Skin of body (tissue), 1 donor: ENCODE measurements at regions not wholly inside any gene's neighbourhood (a gene's known extent, or its start where the extent isn't known, plus 50 kb on each side); places are given as distances from the start of the nearest gene placed in this dataset.
"Not testable (repeated sequence)": the region's sequence is repeated elsewhere in the genome, so short reads cannot be mapped to it uniquely, and the experiment has no call there.

ENCODE experiments used
- DNase-seq: peaks from one replicate; lab custom pipeline; 2025; lab: John Stamatoyannopoulos, UW

- no peak for DNase-seq
Observed at GRCh38 chr6:78500299-78501089, 366.9 kb upstream of the IRAK1BP1 start.

DNA sequence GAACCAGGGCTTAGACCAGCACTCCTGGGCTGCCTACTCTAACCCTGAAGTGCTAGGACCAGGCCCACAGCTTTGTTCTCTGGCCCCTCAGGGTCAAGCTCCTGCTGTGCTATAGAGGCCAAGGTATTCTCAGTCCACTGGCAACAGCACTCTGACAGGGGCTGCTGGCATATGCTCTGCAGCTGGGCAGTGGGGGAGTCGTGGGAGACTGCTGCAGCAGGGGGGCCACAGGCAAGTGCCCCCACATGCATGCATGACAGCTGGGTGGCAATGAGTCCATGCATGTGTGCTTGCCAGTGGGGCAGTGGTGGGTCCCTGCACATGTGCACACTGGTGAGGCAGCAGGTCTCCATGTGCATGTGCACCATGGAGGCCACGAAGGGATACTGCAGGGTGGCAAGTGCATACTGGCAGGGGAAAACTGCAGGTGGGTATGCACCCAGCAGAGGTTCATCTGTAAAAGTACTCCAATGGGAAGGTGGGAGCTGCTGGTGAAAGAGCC lies 364.9 kb upstream of the IRAK1BP1 start:
- DNase-seq = no peak

- DNase-seq = no peak
Observed at GRCh38 chr6:78505178-78505577, 362.2 kb upstream of the IRAK1BP1 start.

DNA sequence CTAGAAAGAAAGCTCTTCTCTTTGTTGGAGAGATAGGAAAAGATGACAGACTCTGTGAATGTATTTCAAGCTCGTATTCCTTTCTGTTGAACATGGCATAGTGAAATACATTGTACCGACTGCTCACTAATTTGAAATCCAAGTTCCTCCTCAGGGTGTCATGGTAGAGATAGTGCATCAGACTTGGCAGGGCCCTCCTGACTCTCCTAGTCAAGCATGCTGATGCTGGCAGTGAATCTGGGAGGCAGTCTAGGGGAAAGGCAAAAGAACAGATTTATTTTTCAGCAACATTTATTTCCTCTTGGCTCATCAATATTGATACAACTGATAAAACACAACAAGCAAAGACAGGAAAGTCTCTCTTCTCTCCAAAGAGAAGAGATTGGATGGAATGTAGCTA lies 356.3 kb upstream of the IRAK1BP1 start:
- no peak for DNase-seq

DNA sequence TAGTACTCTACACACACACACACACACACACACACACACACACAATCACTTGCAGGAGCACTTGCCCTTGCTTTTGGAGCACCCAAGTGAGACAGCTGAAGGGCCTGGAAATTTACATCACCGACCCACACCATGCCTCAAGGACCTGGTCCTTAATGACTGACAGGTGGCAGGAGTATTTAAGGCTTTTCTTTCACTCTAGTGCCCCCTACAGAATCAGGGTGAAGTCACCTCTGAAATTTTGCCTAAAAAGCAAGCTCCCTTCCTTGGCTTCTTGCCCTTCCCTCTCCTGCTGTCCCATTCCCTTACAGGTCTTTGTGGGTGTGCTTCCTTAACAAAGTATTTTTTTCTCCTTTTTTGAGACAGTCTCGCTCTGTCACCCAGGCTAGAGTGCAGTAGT lies 353.5 kb upstream of the IRAK1BP1 start:
- DNase-seq = no peak

DNA sequence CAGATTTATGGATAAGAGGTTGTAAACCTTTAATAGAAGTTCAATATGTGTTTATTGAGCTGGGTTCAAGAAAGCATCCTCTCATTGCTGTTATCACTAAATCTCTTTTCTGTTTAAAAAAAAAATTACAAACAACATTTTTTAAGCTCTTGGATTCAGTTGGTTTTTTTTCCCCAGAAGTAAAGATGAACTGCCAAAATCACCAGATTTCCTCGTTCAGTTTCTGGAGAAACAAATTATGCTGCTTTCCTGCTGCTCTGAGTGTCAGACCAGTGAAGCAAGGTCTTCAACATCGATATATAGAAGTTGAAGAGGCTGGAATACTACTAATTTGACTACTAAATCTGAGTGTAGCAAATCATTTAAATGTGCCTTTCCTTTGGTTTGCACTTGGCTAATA lies 352.1 kb upstream of the IRAK1BP1 start:
- DNase-seq = no peak

GRCh38 chr6:78517399-78517798 lies 350.0 kb upstream of the IRAK1BP1 start:
- DNase-seq = no peak

DNA sequence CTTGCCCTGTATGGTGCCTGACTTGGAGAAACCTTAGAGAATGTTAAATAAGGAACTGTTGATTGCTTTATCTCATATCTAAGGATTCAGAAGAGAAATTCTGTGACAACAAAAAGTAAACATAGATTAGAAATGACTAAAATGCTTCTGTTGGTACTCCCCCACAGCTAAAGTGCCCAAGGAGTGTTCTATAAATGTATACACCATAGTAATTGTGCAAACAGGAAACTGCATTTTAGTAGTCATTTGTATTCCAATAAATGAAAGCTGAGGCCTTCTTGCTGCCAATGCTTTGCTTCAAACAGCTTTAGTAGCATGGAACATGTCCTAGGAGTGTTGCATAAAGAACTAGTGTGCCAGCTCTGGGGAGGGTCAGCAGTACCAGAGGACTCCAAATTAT lies 343.7 kb upstream of the IRAK1BP1 start:
- DNase-seq = no peak

- DNase-seq = no peak
Observed at GRCh38 chr6:78525976-78526375, 341.4 kb upstream of the IRAK1BP1 start.

- DNase-seq = no peak
Observed at GRCh38 chr6:78526432-78526831, 340.9 kb upstream of the IRAK1BP1 start.

DNA sequence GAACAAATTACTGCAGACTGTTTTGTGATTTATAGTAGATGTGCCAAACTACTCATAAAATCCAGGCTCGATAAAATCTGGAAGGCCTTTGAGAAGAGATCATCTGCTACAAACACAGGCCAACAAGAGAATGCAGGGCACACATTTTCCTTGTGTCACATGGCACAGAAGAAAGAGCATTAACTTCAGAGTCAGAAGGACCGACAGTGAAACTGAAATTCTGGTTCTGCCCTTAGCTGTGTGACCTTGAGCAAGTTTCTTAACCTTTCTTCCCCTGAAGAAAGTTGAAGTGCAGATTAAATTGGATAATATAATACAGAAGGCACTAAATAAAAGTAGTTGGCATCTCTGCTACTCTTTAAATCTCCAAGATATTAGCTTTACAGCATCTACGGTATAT lies 338.4 kb upstream of the IRAK1BP1 start:
- no peak for DNase-seq

GRCh38 chr6:78530208-78530607 lies 337.1 kb upstream of the IRAK1BP1 start:
- no peak for DNase-seq

GRCh38 chr6:78533426-78533825 lies 333.9 kb upstream of the IRAK1BP1 start:
- no peak for DNase-seq

DNA sequence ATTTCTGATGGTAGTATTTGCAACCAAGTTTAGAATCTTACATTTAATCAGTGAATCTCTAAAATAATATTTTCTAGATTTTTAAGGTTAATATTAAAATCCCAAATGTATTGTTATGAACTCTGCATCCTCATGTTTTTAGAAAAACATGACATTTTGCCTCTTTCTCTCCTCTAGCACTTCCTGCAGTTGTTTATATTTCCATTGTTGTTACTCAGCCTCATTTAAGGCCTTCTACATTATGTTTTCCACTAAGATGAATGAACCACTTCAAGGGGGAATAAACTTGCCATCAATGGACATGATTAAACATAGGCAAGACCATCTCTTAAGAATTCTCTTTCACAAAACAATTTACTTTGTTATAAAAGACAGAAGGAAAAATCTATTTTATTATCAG lies 333.5 kb upstream of the IRAK1BP1 start:
- DNase-seq = no peak

DNA sequence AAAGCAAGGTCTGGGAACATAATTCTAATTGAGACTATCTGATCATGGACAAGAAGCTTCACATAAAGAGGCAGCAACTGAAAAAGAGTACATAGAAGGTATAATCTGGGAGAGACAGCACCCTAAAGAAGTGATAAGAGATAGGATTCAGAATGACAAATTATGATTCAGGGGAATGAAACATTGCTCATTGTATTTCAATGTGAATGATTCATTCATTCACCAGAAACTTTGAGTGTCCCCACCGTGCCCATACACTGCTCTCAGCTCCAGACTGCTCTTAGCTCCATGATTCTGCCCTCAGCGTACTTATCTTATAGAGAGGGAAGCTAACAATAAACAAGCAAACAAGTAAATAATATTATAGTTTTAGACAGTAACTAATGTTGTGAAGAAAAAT lies 329.3 kb upstream of the IRAK1BP1 start:
- no peak for DNase-seq

- not testable (repeated sequence) for DNase-seq
Observed at GRCh38 chr6:78547636-78548035, 319.7 kb upstream of the IRAK1BP1 start.

DNA sequence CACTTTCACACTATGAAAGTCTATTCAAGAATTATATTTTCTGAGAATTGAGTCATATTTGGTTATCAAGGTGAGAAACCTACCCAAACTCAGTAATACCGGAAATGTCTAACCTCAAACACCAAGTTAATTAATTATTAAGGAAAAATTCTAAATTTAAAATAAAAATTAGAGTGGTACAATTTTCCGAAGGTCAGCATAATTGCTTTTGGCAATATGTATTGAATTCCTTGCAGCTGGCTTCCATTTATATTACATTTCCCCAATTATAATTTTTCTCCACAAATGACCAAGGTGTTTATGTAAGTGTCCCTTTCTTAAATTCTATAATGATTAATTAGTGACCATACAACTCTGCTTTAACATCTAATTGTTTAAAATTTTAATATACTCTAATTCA lies 316.0 kb upstream of the IRAK1BP1 start:
- no peak for DNase-seq

DNA sequence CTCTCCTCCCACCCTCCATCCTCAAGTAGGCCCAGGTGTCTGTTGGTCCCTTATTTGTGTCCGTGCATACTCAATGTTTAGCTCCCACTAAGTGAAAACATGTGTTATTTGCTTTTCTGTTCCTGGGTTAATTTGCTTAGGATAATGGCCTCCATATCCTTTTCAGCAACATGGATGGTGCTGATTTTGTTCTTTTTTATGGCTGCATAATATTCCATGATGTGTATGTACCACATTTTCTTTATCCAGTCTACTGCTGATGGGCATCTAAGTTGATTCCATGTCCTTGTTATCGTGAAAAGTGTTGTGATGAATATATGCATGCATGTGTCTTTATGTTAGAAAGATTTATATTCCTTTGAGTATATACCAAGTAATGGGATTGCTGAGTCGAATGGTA lies 314.9 kb upstream of the IRAK1BP1 start:
- DNase-seq = no peak

DNA sequence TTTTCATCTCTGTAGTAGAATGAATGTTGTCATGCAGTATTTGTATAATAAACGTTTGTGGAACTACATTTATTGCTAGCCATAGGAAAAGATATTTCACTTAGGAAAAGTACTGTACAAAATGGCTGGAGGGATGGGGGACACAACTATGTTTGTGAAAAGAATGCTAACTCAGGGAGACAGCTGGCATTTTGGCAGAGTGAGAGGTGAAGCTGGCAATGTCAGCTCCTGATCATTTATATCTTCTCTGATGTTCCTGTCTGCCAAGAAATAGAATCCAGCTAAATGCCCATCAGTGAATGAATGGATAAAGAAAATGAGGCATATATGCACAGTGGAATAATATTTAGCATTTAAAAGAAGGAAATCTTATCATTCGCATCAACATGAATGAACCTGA lies 313.0 kb upstream of the IRAK1BP1 start:
- DNase-seq = no peak

DNA sequence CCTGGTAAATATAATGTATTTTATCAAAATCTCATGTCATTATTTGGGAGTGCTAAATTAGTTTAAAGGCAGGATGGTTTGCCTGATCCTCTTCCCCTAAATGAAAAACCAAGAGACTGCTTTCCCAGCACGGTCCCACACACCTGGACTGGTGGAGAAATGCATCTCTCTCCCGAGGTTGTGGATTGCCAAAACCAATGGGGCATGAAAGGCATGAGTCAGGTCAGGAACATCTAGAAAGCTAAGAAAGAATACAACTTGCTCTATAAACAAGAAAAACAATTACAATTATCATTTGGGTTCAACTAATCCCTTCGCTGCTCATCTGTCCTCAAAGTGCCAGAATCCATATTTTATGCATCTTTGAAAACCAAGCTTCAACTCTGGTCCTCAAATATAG lies 308.3 kb upstream of the IRAK1BP1 start:
- no peak for DNase-seq

GRCh38 chr6:78561015-78561414 lies 306.3 kb upstream of the IRAK1BP1 start:
- no peak for DNase-seq

DNA sequence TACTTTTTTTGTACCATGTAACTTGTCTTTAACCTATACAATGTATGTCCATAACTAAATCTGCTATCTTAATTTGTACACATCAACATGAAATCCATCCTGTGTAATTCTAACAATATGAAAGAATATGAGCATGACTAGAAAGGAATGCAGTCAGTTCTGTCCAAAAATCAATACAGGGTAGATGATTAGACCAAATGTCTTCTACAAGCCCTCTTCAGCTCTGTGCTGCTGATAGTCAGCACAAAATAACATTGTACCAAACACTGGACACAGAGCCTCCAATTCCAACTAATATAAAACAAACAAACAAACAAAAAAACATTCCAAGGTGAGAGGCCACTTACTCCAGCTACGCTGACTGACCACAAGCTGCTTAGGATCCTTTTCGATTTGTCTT lies 301.4 kb upstream of the IRAK1BP1 start:
- DNase-seq = no peak

- no peak for DNase-seq
Observed at GRCh38 chr6:78570044-78570443, 297.3 kb upstream of the IRAK1BP1 start.

- no peak for DNase-seq
Observed at GRCh38 chr6:78577585-78577984, 289.8 kb upstream of the IRAK1BP1 start.
